ENCODE measurements at regions not wholly inside any gene's neighbourhood (a gene's known extent, or its start where the extent isn't known, plus 50 kb on each side); places are given as distances from the start of the nearest gene placed in this dataset.
"Not testable (repeated sequence)": the region's sequence is repeated elsewhere in the genome, so short reads cannot be mapped to it uniquely, and the experiment has no call there.

GRCh38 chr4:28233724-28234123 lies 1373.1 kb downstream of the STIM2 start:
- no peak for DNase-seq (ENCODE audit: extremely low read depth, low read depth)

- no peak for DNase-seq (ENCODE audit: extremely low read depth, low read depth)
Measured at GRCh38 chr4:28238876-28239275, 1378.2 kb downstream of the STIM2 start.

GRCh38 chr4:28241021-28241420 lies 1380.4 kb downstream of the STIM2 start:
- DNase-seq (ENCODE audit: extremely low read depth, low read depth) = no peak

GRCh38 chr4:28247805-28248204 lies 1387.2 kb downstream of the STIM2 start:
- DNase-seq (ENCODE audit: extremely low read depth, low read depth) = no peak

- DNase-seq (ENCODE audit: extremely low read depth, low read depth) = no peak
Measured at GRCh38 chr4:28248269-28248668, 1387.6 kb downstream of the STIM2 start.

- no peak for DNase-seq (ENCODE audit: extremely low read depth, low read depth)
Measured at GRCh38 chr4:28250646-28251045, 1390.0 kb downstream of the STIM2 start.

- DNase-seq (ENCODE audit: extremely low read depth, low read depth) = no peak
Measured at GRCh38 chr4:28251831-28252230, 1391.2 kb downstream of the STIM2 start.

- DNase-seq (ENCODE audit: extremely low read depth, low read depth) = no peak
Measured at GRCh38 chr4:28254003-28254402, 1393.4 kb downstream of the STIM2 start.

GRCh38 chr4:28256295-28256694 lies 1395.7 kb downstream of the STIM2 start:
- no peak for DNase-seq (ENCODE audit: extremely low read depth, low read depth)

- no peak for DNase-seq (ENCODE audit: extremely low read depth, low read depth)
Measured at GRCh38 chr4:28259951-28260350, 1399.3 kb downstream of the STIM2 start.

- no peak for DNase-seq (ENCODE audit: extremely low read depth, low read depth)
Measured at GRCh38 chr4:28267166-28267565, 1406.5 kb downstream of the STIM2 start.

- peak; percentile 5 for DNase-seq (ENCODE audit: extremely low read depth, low read depth)
Measured at GRCh38 chr4:28269426-28269825, 1408.8 kb downstream of the STIM2 start.

- no peak for DNase-seq (ENCODE audit: extremely low read depth, low read depth)
Measured at GRCh38 chr4:28277931-28278330, 1417.3 kb downstream of the STIM2 start.

GRCh38 chr4:28278676-28279075 lies 1418.0 kb downstream of the STIM2 start:
- no peak for DNase-seq (ENCODE audit: extremely low read depth, low read depth)

- no peak for DNase-seq (ENCODE audit: extremely low read depth, low read depth)
Measured at GRCh38 chr4:28279249-28279648, 1418.6 kb downstream of the STIM2 start.

- not testable (repeated sequence) for DNase-seq (ENCODE audit: extremely low read depth, low read depth)
Measured at GRCh38 chr4:28286266-28286665, 1425.6 kb downstream of the STIM2 start.

- peak; percentile 20 for DNase-seq (ENCODE audit: extremely low read depth, low read depth)
Measured at GRCh38 chr4:28287831-28288233, 1427.2 kb downstream of the STIM2 start.

GRCh38 chr4:28296239-28296638 lies 1435.6 kb downstream of the STIM2 start:
- no peak for DNase-seq (ENCODE audit: extremely low read depth, low read depth)

GRCh38 chr4:28310926-28311325 lies 1450.3 kb downstream of the STIM2 start:
- no peak for DNase-seq (ENCODE audit: extremely low read depth, low read depth)

GRCh38 chr4:28312497-28312896 lies 1451.9 kb downstream of the STIM2 start:
- not testable (repeated sequence) for DNase-seq (ENCODE audit: extremely low read depth, low read depth)

- no peak for DNase-seq (ENCODE audit: extremely low read depth, low read depth)
Measured at GRCh38 chr4:28313729-28314713, 1453.4 kb downstream of the STIM2 start.

GRCh38 chr4:28317221-28317620 lies 1456.6 kb downstream of the STIM2 start:
- DNase-seq (ENCODE audit: extremely low read depth, low read depth) = no peak
